Nephron progenitor cell (in vitro differentiated cells): ENCODE measurements at regions not wholly inside any gene's neighbourhood (a gene's known extent, or its start where the extent isn't known, plus 50 kb on each side); places are given as distances from the start of the nearest gene placed in this dataset.

Source experiments
- DNase-seq: peaks from one replicate; pipeline ENCODE4 v3.0.0; 2021
- H3K27ac Mint-ChIP-seq: 2 replicates; pipeline ENCODE4 v1.8.0; 2021; ENCODE audit warnings: mild to moderate bottlenecking, moderate library complexity, mixed read lengths
- H3K27me3 Mint-ChIP-seq: 2 replicates; pipeline ENCODE4 v1.8.0; 2021; ENCODE audit warnings: mild to moderate bottlenecking, low read depth, mixed read lengths; ENCODE audit not compliant: poor library complexity
- H3K36me3 Mint-ChIP-seq: 2 replicates; pipeline ENCODE4 v1.8.0; 2021; ENCODE audit warnings: low read depth, mixed read lengths
- H3K4me1 Mint-ChIP-seq: 2 replicates; pipeline ENCODE4 v1.8.0; 2021; ENCODE audit warnings: mixed read lengths
- H3K4me3 Mint-ChIP-seq: 2 replicates; pipeline ENCODE4 v1.8.0; 2021; ENCODE audit warnings: mild to moderate bottlenecking, moderate library complexity, mixed read lengths
- H3K9me3 Mint-ChIP-seq: 2 replicates; pipeline ENCODE4 v1.8.0; 2021; ENCODE audit warnings: mild to moderate bottlenecking, moderate library complexity, mixed read lengths
- CTCF ChIP-seq: fragments of 200-600 bp; sonication (generic); IDR thresholded peaks from 2 replicates; pipeline ENCODE4 v1.5.0; 2021; ENCODE audit warnings: antibody characterized with exemption

GRCh38 chr13:80251403-80251802 lies 89.5 kb downstream of the SPRY2 start:
- no peak for DNase-seq
- Mint-ChIP-seq H3K27me3 (peaks cover 3% of the 10 kb centered on the region), H3K27ac (no peak overlapping the region), H3K4me1 (no peaks in the 10 kb centered on the region), H3K9me3 (peaks cover 12% of the 10 kb centered on the region), H3K4me3 (no peak overlapping the region), H3K36me3 (peaks cover 5% of the 10 kb centered on the region)
- TF ChIP-seq CTCF: no peak

- Mint-ChIP-seq H3K36me3 (peaks cover 5% of the 10 kb centered on the region), H3K9me3 (peaks cover 12% of the 10 kb centered on the region), H3K4me1 (peaks cover 3% of the 10 kb centered on the region), H3K4me3 (no peak overlapping the region), H3K27me3 (peaks cover 3% of the 10 kb centered on the region), H3K27ac (no peak overlapping the region)
- no peak for DNase-seq
- no peak for TF ChIP-seq CTCF
Observed at GRCh38 chr13:80250213-80250810, 90.6 kb downstream of the SPRY2 start.

- Mint-ChIP-seq H3K4me1 (peaks cover 9% of the 10 kb centered on the region), H3K27ac (no peak overlapping the region), H3K4me3 (no peak overlapping the region), H3K36me3 (peaks cover 5% of the 10 kb centered on the region), H3K9me3 (peaks cover 12% of the 10 kb centered on the region), H3K27me3 (peaks cover 3% of the 10 kb centered on the region)
- TF ChIP-seq CTCF: no peak
- no peak for DNase-seq
Observed at GRCh38 chr13:80249516-80250212, 91.3 kb downstream of the SPRY2 start.

GRCh38 chr13:80245162-80245733 lies 95.7 kb downstream of the SPRY2 start:
- peaks cover 19% of the 10 kb centered on the region for H3K4me1 Mint-ChIP-seq
- TF ChIP-seq CTCF: no peak
- no peak for DNase-seq
- H3K27ac Mint-ChIP-seq: no peak overlapping the region
- H3K4me3 Mint-ChIP-seq: no peak overlapping the region
- H3K27me3 Mint-ChIP-seq: no peaks in the 10 kb centered on the region
- no peaks in the 10 kb centered on the region for H3K9me3 Mint-ChIP-seq
- no peaks in the 10 kb centered on the region for H3K36me3 Mint-ChIP-seq

GRCh38 chr13:80244574-80244973 lies 96.4 kb downstream of the SPRY2 start:
- no peak for DNase-seq
- Mint-ChIP-seq H3K9me3 (no peaks in the 10 kb centered on the region), H3K36me3 (no peaks in the 10 kb centered on the region), H3K4me3 (no peak overlapping the region), H3K27me3 (no peaks in the 10 kb centered on the region), H3K27ac (no peak overlapping the region), H3K4me1 (peaks cover 23% of the 10 kb centered on the region)
- TF ChIP-seq CTCF: no peak
